HS-5 (cell line): ENCODE measurements at regions not wholly inside any gene's neighbourhood (a gene's known extent, or its start where the extent isn't known, plus 50 kb on each side); places are given as distances from the start of the nearest gene placed in this dataset.
"Not testable (repeated sequence)": the region's sequence is repeated elsewhere in the genome, so short reads cannot be mapped to it uniquely, and the experiment has no call there.

Experiments used
- DNase-seq: peaks from one replicate; pipeline ENCODE4 v3.0.0-alpha.2; 2012; ENCODE audit warnings: low read depth

- no peak for DNase-seq
These were observed 51.6 kb upstream of the MPP7 start for GRCh38 chr10:28354511-28354910.

- no peak for DNase-seq
These were observed 52.5 kb upstream of the MPP7 start for GRCh38 chr10:28355376-28355775.

- no peak for DNase-seq
These were observed 56.5 kb upstream of the MPP7 start for GRCh38 chr10:28359334-28359733.

GRCh38 chr10:28360175-28360574 lies 57.3 kb upstream of the MPP7 start:
- DNase-seq = no peak

- DNase-seq = no peak
These were observed 60.5 kb upstream of the MPP7 start for GRCh38 chr10:28363376-28363775.

- no peak for DNase-seq
These were observed 63.0 kb upstream of the MPP7 start for GRCh38 chr10:28365840-28366239.

GRCh38 chr10:28366994-28367393 lies 64.1 kb upstream of the MPP7 start:
- no peak for DNase-seq

- DNase-seq = no peak
These were observed 64.5 kb upstream of the MPP7 start for GRCh38 chr10:28367413-28367812.

GRCh38 chr10:28367929-28368484 lies 65.1 kb upstream of the MPP7 start:
- no peak for DNase-seq

GRCh38 chr10:28370107-28370835 lies 67.4 kb upstream of the MPP7 start:
- DNase-seq = no peak

- DNase-seq = not testable (repeated sequence)
These were observed 68.8 kb upstream of the MPP7 start for GRCh38 chr10:28371638-28372037.

GRCh38 chr10:28374036-28374435 lies 71.2 kb upstream of the MPP7 start:
- DNase-seq = no peak

GRCh38 chr10:28375399-28376354 lies 72.8 kb upstream of the MPP7 start:
- DNase-seq = no peak

- no peak for DNase-seq
These were observed 76.2 kb upstream of the MPP7 start for GRCh38 chr10:28378986-28379585.

- no peak for DNase-seq
These were observed 78.6 kb upstream of the MPP7 start for GRCh38 chr10:28381466-28381865.

GRCh38 chr10:28381903-28382347 lies 79.1 kb upstream of the MPP7 start:
- DNase-seq = peak; percentile 61

GRCh38 chr10:28382525-28383269 lies 79.8 kb upstream of the MPP7 start:
- no peak for DNase-seq

- DNase-seq = no peak
These were observed 81.7 kb upstream of the MPP7 start for GRCh38 chr10:28384557-28384956.

- DNase-seq = no peak
These were observed 83.1 kb upstream of the MPP7 start for GRCh38 chr10:28385748-28386502.

GRCh38 chr10:28386503-28386868 lies 83.6 kb upstream of the MPP7 start:
- DNase-seq = no peak

- DNase-seq = no peak
These were observed 84.3 kb upstream of the MPP7 start for GRCh38 chr10:28387140-28387539.
